HuH-7.5 (cell line): ENCODE measurements at regions not wholly inside any gene's neighbourhood (a gene's known extent, or its start where the extent isn't known, plus 50 kb on each side); places are given as distances from the start of the nearest gene placed in this dataset.
"Not testable (repeated sequence)": the region's sequence is repeated elsewhere in the genome, so short reads cannot be mapped to it uniquely, and the experiment has no call there.

Experiments used
- DNase-seq: peaks from one replicate; pipeline ENCODE4 v3.0.0; 2011; ENCODE audit warnings: low spot score

DNA sequence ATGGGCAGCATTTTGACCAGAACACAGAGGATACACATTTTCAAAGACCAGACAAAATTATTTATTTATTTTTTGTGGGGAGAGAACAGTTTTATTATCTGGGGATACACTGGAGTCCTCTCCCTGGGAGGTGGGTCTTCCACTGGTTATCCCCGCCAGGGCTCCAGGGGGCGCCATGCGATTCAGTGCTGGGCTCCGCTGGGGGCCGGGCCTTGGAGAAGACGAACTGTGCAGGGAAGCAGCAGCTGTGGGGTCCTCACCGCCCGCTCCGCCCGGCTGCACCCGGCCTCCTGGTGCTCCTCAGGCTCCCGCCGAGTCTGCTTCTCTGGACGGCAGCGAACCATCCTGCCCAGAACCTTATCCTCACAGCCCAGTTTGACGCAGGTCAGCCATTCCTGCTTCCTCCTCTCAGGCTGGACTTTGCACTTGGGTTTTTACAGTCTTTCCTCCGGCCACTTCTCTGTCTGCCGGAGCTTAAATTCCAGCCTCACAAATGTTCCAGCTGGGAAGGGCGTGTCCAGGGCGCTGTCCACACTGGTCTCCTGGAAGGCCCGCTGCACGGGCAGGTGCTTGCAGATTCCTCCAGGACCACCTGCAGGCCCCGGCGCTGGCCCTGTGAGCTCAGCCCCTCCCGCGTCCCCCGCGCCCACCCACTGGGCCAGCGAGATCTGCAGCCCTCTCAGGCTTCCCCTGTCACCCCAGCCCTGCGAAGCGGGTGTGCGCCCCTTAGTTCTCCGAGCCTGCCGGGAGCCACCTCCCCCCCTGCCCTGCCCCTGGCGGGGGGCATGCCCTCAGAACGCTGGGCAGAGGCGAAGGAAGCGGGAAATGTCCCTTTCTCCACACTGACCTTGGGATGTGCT lies 1830.0 kb upstream of the DEFB115 start:
- no peak for DNase-seq

DNA sequence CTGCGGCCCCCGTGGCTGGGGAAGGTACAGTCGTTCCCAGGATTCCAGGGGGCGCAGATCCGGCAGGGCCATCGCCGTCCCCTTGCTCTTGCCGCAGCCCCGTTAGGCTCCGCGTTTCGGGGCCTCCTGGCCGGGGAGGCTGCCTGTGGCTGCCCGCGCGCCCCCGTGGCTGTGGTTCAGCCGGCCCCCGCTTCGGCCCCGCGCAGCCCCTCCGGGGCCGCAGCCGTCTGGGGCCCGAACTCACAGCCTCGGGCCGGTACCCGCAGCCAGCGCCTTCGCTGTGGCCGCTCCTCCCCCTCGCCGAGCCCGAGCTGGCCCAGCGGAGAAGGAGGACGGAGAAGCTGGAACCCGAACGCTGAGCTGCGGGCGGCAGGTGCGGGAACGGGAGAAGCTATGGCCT lies 1826.9 kb upstream of the DEFB115 start:
- DNase-seq, result no peak

- not testable (repeated sequence) for DNase-seq
Observed at GRCh38 chr20:29440721-29441120, 1816.7 kb upstream of the DEFB115 start.

DNA sequence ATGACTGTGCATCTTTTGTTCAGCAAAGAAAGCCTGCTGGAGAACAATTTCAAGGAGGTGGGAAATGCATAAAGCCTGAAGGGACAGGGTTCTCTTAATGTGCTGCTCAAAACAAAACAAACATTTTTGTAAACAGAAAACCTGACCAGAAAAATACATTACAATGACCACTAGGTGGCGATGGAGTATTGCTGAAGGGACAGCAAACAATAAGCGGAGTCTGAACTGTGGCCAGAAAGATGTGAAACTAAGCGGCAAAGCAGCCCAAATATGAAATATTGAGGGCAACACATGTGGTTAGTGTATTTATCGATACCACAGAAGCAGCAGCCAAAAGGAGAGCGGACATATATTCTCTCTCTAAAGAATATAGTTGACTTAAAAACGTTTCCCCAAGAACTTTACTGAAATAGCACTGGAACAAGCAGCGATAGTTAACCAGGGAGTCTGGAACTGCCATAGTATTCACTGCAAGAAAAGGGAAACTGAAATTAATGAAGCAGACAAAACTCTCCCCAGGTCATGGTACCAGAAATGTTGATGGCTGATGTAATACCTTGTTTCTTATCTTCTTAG lies 1814.2 kb upstream of the DEFB115 start:
- DNase-seq, result peak; percentile 11

DNA sequence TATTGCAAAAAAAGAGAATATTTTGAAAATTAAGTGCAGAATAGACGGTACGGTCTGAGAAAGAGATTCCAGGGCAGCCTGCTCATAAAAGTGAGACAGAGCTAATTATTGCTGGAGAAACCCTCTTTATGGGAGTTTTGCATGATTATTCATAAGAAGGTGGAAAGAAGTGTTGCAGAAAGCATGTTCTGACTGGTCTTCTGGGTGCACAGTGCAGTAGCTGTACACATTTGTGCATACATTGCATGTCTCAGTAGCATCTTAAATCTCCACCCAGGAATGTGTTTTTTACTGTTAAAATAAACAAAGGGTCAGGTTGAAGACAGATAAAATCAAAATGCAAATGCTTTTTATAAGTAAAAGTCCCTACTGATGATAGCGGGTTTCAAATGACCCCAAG lies 1813.6 kb upstream of the DEFB115 start:
- no peak for DNase-seq

- DNase-seq, result not testable (repeated sequence)
Observed at GRCh38 chr20:29445050-29445907, 1812.2 kb upstream of the DEFB115 start.

GRCh38 chr20:29447517-29448484 lies 1809.7 kb upstream of the DEFB115 start:
- not testable (repeated sequence) for DNase-seq

- DNase-seq, result no peak
Observed at GRCh38 chr20:29448806-29449470, 1808.5 kb upstream of the DEFB115 start.

GRCh38 chr20:29452186-29452585 lies 1805.3 kb upstream of the DEFB115 start:
- no peak for DNase-seq

DNA sequence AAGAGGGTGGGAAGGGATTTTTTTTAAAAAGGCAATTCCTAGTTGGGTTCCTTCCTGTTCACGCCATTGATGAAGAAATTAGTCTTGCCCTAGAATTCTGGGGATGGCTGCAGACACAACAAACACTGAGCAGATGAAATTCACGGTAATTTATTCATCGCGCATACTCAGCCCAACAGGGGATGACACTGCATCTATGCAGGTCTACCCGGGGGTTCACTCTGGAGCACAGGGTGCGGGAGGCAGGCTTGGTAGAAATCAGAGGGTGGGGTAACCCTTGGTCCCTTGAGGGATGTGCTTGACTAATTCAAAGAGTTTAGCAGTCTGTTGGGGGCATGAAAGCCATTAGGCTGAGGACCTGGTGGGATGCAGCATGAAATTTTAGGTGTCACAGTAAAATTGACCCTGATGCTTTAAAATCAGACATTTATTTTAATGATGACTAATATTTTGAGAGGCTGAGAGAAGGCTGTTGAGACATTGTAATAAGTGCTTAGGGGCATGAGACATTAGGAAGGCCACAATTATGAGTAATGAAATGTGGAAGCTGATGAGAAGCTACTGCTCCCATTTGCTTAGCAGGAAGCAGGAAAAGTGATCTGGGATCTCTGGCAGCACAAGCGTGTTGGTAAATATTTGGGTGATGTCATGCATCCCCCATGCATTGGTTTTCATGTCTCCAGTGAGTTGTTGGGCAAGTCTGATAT lies 1800.3 kb upstream of the DEFB115 start:
- not testable (repeated sequence) for DNase-seq

DNA sequence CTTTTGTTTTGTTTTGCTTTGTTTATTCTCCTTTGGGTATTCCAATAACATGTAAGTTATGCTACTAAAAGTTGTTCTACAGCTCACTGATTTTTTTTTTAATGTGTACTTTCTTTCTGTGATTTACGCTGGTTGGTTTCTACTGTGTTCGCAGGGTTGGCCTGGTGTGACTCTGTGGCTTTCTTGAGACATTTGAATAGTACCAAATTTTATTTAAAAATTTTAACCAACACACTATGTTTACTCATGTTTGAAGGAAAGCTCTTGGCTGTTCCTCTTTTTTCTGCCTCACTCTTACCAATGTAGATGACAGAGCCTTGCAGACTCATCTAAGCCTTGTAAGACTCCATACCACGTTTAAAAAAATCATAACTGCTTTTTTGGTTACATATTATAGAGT lies 1784.9 kb upstream of the DEFB115 start:
- DNase-seq, result no peak

DNA sequence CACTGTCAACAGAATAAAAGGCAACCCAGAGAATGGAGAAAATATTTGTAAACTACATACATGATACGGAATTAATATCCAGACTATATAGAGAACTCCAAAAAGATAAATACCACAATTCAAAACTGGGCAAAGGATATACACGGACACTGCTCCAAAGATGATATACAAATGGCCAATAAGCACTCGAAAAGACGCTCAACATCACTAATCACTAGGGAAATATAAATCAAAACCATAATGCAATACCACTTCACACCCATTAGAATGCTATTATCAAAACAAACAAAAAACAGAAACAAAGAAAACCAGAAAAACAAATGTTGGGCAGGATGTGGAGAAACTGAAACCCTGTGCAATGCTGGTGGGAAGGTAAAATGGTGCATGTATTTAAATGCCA lies 1764.6 kb upstream of the DEFB115 start:
- DNase-seq, result not testable (repeated sequence)

- DNase-seq, result not testable (repeated sequence)
Observed at GRCh38 chr20:29496767-29497166, 1760.7 kb upstream of the DEFB115 start.

DNA sequence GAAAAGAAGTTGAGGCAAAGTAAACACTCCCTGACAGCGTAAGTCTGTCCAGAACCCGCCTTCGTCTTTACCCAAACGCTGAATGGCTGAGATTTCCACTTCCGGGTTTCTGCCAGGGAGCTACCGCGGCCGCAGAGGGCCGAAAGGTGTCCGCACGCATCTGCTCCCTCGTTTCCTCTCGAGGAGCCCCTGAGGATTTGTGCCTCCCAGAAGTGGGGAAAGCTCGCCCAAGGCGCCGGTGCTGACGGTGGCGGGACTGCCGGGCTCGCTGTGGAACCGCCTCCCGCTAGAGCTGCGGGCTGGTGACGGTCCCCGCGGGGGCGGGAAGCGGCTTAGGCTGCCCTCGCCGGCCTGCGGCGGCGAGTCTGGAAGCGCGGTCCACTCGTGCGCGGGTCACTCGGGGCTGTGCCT lies 1760.2 kb upstream of the DEFB115 start:
- peak; percentile 25 for DNase-seq

DNA sequence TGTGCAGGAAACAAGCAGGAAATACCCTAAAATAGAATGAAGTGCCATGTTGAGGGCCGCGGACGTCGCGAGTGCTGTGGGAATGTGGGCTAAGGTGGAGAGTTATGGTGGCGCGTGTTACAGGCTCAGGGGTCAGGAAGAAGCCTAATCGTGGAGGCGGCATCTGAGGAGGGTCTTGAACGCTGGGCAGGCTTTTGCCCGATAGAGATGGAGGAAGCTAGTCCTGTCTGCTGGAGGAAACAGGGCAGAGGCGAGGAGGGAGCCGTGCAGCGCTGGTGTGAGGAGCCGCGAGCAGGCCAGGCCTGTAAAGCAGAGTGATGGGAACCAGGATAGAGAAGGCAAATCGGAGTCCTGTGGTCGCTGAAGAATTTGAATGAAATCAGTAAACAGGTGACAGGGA lies 1759.8 kb upstream of the DEFB115 start:
- not testable (repeated sequence) for DNase-seq

DNA sequence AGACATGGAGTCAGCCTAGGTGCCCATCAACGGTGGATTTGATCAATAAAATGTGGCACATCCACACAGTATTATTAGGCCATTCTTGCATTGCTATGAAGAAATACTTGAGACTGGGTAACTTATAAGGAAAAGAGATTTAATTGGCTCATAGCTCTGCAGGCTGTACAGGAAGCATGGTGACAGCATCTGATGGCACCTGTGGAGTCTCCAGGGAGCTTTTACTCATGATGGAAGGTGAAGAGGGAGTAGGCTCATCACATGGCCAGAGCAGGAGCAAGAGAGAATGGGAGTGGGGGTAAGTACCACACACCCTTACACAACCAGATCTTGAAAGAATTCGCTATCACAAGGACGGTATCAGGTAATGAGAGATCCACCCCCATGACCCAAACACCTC lies 1756.7 kb upstream of the DEFB115 start:
- not testable (repeated sequence) for DNase-seq

GRCh38 chr20:29514634-29515033 lies 1742.8 kb upstream of the DEFB115 start:
- DNase-seq, result not testable (repeated sequence)

GRCh38 chr20:29516847-29517246 lies 1740.6 kb upstream of the DEFB115 start:
- DNase-seq, result not testable (repeated sequence)

GRCh38 chr20:29519610-29520241 lies 1737.7 kb upstream of the DEFB115 start:
- DNase-seq, result not testable (repeated sequence)
